Epithelial cell of prostate (primary cell): ENCODE measurements at regions not wholly inside any gene's neighbourhood (a gene's known extent, or its start where the extent isn't known, plus 50 kb on each side); places are given as distances from the start of the nearest gene placed in this dataset.

Experiments used
- DNase-seq: peaks from one replicate; pipeline ENCODE4 v3.0.0-alpha.2; 2011; ENCODE audit warnings: low read depth, low spot score
- H3K27ac ChIP-seq: fragments of 450-650 bp; 2 replicates; pipeline ENCODE4 v1.5.1; 2017; ENCODE audit warnings: mild to moderate bottlenecking

DNA sequence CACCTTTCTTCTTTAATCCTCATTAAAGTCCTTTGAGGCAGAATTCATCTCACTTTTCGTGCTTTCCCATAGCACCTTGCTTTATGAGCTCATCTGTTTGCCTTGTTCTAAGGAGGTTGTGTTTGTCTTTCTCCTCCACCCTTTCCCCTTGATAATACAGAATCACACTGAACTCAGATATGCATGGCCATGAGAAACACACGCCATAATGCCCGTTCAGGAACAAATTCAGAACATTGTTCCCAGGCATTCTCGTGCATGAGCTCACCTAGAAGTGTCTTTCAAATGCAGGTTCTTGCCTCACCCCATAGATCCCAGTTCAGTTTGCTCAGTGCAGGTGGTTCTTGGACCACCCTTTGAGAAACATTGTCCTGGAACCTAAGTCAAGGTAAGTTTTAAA, 71.1 kb downstream of the TMEM114 start:
- no peak for DNase-seq
- H3K27ac ChIP-seq = no peak overlapping the region

DNA sequence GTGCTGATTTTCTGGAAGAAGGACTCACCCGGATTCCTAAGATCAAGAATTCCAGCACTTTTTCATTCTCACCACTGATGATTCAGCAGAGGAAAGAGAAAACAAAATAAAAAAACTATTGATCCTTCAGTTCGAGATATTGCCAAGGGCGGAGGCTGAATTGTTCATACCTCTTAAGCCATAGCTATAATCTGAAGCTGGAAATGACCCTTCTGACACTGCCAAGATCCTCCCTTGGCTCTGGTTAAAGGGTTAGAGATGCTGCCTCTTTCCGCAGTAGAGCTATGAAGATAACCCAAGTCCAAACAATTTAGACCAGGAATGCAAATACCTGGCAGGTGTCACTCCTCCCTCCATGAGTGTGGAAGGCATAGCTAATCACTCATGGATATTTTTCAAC, 73.0 kb downstream of the TMEM114 start:
- DNase-seq = no peak
- H3K27ac ChIP-seq = no peak overlapping the region

DNA sequence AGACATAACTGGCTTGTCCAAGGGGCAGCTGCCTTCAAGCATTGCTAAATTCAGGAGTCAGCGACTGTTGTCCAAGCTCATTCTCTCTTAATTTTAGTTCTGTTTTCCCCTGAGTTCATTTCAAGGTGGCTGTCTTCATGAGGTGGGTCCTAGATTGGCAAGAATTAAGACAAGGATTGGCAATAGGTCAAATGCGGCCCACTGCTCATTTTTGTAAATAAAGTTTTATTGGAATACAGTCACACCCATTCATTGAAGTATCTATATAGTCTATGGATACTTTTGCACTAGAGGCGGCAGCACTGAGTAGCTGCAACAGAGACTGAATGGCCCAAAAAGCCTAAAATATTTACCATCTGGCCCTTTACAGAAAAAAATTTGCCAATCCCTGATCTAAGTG, 73.8 kb downstream of the TMEM114 start:
- no peak for DNase-seq
- H3K27ac ChIP-seq = no peak overlapping the region

DNA sequence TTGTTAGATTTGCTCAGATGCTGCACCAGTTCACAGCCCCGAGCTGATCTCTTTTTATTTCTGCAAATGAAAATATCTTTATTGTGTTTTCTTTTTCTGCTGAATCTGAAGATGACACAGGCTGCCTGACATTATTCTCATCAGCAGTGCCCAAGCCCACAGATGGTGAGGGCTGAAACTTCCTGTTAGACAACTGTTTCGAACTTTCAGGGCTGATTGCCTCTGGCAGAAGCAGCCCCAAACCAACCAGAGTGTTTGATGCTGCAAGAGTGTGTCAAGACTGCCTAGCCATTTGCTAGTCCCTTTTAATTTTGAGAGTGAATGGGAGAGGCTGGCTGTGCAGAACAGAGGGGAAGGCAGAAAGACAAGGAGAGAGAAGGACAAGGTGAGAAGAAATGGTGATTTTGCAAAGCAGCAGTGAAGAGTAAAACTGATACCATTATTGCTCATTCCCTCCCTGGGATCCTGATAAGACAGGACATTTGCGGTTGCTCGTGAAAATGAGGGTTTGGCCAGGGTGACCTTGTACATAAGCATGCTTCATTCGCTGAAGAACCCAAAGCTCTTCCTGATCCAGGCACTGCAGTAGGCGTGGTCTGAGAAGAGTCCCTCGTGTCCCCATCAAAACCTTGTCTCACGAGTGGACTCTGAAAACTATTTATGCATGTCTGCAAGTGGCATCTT, 77.2 kb downstream of the TMEM114 start:
- DNase-seq = no peak
- no peak overlapping the region for H3K27ac ChIP-seq

DNA sequence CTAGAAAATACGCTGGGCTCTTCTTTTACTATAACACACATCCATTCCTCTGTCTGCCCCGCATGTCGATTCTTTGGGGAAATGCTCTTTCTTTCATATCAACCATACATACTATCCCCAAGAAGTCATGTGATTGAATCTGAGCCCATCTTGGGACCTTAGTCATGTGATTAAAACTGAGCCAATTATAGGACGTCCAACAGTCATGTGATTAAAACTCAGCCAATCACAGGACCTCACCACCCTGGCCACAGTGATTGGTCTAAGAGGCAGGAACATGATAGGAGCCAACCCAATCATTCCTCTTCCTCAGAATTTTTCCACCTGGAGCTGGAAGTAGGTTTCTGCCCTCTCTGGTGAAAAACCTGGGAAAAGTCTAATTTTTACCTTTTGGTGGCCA, 78.8 kb downstream of the TMEM114 start:
- no peak for DNase-seq
- no peak overlapping the region for H3K27ac ChIP-seq

DNA sequence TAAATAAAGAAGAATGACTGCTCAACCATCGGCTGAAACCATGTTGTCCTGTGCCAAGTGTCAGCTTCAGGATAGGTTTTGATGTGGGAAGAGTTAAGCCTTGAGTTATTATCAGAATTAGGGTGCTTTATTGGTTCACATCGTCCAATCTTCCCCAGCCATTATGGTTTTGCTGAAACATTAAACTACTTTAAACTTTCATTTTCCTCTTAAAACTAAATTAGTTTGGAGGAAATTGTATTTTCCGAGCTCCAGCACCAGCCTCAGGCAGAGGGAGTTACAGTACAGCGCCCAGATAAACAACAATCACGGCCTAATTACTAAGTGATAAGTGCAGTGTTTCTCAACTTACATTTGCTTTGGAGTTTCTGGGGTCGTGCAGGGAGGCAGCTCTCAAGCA, 80.2 kb downstream of the TMEM114 start:
- no peak overlapping the region for H3K27ac ChIP-seq
- DNase-seq = no peak

DNA sequence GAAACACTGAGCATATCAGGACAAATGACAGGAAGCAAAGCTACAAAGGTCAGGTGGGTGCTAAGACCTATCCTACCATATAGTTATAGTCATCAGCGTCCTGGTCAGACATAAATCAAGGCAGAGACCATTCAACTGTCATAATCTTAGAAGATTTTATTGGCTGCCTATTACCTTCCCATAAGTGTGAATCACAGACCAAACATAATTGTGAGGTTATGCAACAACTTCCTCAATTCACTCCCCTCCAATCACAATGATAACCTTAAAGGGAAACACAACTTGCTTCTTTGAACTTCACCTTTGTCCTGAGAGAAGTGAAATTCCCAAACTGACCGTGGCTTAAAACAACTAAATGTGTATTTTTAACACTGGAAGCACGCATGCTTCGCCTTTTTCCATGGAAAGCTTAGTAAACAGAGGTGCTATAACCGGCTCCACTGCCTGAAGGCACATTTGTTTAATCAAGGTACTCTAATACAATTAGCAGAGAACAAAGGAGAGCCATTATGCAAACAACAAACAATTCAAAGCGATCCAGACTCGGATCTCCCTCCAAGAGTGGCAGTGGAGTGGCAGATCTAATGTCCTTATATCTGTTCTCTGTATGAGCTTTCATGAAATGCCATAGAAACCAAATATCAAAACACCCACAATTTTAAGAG, 84.9 kb downstream of the TMEM114 start:
- H3K27ac ChIP-seq = peak overlapping the region; percentile 10
- DNase-seq = peak; percentile 51

DNA sequence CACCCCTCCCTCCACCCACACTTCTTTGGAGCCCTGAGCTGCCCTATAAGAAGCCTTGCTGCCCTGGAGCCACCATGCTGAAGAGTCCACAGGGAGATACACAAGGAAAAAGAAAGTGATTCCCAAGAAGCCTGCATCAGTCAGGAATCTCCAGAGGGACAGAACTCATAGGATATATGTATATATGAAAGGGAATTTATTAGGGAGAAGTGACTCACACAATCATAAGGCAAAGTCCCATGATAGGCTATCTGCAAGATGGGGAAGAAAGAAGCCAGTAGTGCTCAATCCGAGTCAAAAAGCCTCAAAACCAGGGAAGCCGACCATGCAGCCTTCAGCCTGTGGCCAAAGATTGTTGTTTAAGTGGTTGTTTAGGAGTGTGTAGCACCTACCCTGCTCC, 87.9 kb downstream of the TMEM114 start:
- DNase-seq = no peak
- H3K27ac ChIP-seq = no peak overlapping the region

DNA sequence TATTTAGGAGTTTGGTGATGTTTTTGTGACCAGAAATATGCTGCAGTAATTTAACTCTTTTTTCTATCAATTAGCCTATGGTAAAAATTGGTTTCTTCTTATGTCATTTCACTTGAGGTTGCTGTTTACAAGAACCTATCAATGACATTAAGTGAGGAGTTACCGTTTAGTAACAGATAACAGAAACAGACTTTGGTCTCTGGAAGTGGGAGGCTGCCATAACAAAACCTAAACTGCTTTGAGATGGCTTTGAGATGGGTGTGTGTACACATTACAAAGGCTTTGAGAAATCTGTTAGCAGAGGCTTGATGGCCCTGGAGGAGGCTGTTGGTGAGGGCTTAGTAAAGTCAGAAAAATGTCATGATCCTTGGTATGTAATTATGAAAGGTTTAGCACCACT, 90.0 kb downstream of the TMEM114 start:
- H3K27ac ChIP-seq = no peak overlapping the region
- DNase-seq = no peak

DNA sequence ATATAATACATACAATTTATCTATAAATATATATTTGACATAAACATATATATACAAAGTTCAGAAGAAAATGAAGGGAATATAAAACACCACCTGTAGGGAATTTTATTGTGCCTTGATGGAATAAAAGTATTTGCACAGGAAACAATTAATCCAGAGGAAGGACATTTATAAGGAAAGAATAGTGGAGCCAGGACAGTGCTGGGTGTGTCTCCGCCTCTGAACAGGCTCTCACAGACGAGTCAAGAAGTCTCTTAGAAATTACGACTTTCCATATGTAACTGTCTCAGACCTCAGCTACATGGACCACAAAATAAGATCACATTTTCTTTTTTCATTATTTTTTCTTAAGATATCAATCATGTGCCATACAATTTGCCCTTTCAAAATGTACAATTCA, 93.9 kb downstream of the TMEM114 start:
- H3K27ac ChIP-seq = no peak overlapping the region
- DNase-seq = no peak

DNA sequence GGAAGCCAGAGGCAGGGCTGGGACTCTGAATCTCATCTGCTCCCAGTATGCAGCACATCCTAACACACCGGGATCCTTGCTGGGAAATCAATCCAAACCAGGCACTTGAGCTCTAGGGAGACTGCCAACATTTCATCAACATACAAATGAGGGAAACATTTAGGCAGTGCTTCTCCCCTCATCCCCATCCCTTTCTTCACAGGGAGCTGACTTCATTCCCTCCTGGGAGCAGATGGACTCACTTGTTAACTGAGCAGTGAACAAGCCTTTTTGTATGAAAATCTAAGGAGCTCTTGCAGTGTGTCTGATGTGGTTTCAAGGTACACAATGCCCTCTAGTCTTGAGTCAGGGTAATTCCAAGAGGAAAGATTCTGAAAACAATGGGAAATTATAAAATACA, 96.3 kb downstream of the TMEM114 start:
- no peak for DNase-seq
- H3K27ac ChIP-seq = no peak overlapping the region

DNA sequence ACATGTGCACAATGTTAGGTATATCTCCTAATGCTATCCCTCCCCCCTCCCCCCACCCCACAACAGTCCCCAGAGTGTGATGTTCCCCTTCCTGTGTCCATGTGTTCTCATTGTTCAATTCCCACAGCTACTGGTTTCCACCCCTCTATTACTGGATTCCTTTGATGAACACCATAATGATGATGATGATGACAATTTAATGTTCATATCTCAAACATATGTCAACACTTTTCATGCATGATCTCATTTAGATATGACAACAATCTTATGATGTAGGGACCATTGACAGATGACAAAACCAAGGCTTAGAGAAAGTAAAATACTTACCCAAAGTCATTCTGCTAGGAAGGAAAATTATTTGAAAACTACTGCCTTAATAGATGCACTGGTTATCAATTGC, 97.6 kb downstream of the TMEM114 start:
- DNase-seq = no peak
- no peak overlapping the region for H3K27ac ChIP-seq

DNA sequence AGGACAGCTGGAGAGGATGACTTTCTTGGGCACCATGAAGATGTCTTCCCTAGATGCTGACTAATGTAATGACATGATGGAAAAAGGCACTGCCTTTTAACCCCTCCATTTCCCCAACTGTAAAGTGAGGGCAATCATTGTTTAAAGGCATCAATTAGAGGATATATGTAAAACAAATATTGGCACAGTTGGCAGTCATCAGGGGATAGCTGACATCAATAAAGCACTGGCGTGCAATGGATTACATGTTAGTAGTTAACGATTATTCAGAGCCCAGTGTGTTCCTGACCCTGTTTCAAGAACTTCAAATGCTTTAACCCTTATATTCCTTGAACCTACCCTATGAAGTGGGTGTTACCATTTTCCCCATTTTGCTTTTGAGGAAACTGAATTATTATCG, 100.7 kb downstream of the TMEM114 start:
- DNase-seq = no peak
- no peak overlapping the region for H3K27ac ChIP-seq

DNA sequence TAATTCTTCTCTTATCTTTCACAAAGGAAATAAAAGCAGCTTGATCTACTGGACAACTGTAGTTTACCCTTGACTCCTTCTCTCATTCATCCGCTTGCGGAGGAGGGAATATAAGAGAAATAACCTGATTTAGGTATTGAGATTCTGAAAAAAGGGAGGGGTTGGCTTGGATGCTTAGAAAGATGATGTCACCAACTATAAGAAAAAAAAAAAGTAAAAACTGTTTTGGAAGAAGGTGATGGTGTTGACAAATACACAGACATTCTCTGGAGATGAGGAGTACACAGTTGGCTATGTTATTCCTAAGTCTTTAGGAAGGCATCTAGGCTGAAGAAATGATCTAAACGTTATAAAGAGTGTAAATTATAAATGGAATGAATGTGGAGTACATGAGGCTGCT, 103.3 kb downstream of the TMEM114 start:
- H3K27ac ChIP-seq = no peak overlapping the region
- no peak for DNase-seq

DNA sequence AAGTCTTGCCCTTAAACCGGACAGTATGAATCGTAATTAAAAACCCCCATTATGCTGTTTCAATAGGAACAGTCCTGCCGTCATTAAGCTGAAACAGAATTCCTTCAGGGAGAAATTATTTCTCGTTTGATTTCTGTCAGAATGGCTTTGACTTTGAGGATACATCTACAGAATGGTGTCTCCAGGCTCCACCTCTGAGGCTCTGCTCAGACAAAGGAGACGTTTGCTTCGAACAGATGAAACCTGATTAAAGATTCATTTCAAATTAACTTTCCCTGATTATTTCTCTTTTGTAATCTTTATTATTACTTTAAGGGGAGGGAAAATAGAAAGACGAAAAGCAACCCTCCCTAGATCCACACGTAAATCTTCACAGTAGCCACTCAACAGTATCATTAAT, 106.9 kb downstream of the TMEM114 start:
- H3K27ac ChIP-seq = no peak overlapping the region
- no peak for DNase-seq

DNA sequence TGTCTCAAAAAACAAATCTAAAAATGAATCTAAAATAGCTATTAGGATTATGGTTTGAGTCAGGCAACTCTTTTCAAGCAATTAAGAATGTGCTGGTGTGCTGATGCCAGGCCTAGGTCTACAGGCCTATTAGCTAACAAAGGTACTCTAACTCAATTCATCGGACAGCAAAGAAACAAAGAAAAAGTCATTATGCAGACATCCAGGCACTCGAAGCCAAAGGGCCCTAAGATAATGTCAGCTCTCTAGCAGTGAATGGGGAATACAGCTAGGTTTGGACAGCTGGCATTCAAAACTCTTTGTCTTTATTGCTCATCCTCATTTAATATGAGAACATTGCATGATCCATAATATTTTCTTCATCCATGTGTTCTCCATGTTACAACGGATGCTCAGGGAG, 108.5 kb downstream of the TMEM114 start:
- DNase-seq = no peak
- H3K27ac ChIP-seq = no peak overlapping the region

DNA sequence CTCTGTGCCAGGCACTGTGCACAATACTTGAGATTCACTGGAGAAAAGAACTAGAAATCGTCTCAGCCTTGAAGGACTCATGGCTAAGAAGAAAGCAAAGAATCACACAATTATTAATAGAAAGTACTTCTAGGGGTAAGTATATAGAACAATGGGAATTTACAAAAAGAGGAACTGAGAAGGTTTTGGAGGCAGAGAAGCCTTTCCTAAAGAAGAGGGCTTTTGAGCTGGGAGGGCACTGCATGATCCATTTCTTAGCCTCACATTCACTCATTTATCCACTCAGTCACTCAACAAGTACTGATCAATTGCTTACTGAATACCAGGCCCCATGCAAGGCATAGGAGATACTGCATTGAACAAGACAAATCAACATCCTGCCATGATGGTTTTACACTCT, 113.5 kb downstream of the TMEM114 start:
- no peak for DNase-seq
- H3K27ac ChIP-seq = no peak overlapping the region

DNA sequence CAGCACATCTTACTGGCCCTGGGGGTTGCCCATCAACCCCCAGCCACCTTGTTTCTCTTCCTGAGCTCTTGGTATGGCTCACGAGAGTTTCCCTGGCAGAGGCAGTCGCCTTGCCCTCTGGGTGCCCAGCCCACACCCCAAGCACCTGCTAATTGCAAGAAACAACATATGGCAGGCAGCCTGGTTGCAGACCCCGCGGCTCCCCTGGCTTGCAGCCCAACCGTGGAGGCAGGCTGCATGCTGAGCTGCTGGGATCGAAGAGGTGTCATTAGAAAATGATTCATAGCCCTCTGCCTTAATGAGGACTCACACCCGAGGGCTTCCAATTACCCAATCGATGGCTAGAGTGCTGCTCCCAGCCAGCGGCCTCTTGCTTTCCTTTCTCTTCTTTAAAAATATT, 115.7 kb downstream of the TMEM114 start:
- DNase-seq = no peak
- H3K27ac ChIP-seq = no peak overlapping the region

DNA sequence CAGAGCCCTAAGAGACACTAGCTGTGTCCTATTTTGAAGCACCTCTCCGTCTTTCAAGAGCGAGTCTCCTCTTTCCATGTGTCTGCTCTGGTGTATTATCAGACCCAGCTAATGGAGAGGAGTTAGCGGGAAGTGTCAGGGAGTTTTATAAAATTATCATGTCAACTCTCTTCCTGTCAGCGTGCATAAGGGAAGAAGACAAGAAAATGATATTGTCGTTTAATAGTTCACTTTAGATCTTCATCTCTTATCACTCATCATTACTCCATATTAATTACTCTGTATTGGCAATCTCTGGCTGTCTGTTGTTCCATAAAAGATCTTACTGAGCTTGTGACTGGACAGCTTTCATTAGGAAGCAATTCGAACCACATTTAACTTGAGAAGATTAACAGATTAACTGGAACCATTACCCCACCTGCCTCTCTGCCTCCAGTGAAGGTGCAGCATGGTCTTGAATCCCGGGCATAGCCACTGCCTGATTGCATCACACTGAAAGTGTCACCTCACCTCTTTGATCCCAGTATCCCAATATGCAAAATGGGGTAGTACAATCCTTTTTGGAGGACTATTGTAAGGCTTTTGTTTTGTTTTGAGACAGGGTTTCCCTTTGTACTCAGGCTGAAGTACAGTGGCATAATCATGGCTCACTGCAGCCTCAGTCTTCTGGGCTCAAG, 121.1 kb downstream of the TMEM114 start:
- no peak overlapping the region for H3K27ac ChIP-seq
- no peak for DNase-seq

DNA sequence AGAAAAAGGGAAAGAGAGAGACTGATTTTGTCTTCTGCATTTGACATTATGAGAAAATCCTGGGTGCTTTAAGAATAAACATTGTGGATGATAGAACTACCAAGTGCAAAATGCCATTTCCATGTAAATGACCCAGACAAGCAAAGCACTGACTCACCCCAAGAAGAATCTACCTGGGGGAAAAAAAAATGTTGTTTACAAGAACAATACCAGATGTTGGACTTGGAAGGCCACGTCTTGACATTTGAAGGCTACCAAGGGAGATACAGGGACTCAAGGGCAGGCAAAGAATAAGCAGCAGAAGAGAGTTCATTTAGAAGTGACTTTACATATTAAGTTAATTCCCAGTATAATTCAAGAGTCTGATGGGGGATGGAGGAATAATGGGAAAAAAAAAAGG, 125.3 kb downstream of the TMEM114 start:
- H3K27ac ChIP-seq = no peak overlapping the region
- DNase-seq = no peak

DNA sequence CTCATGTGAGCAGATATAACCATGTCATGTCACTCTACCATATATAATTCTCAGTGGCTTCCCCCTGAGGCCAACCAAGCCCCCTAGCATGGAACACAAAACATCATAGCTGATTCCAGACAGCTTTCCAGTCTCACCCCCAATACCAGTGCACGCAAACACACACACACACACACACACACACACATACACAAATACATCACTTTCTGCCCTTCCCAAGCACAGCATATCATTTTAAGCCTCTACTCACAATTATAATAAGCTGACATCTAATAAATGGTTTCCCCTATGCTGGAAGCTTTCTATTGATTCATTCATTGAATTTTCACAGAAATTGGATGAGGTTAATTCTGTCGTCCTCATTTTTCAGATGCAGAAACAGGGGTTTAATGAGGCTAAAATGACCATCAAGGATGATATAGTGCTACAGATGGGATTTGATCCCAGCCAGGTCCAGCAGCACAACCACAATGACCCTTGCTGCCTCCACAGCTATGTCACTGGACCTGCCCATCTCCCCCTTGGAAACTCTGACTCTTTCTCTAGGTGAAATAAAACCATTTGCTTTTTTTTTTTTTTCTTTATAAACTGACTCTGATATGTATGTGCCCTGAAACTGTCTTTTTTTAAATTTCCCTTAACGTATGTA, 131.1 kb downstream of the TMEM114 start:
- H3K27ac ChIP-seq = no peak overlapping the region
- no peak for DNase-seq
